GM23338 (cell line): ENCODE measurements at regions not wholly inside any gene's neighbourhood (a gene's known extent, or its start where the extent isn't known, plus 50 kb on each side); places are given as distances from the start of the nearest gene placed in this dataset.

Experiments
- CREB1 ChIP-seq: fragments of 250-450 bp; sonication (Bioruptor Pico); IDR thresholded peaks from 2 replicates; pipeline ENCODE4 v1.5.0; 2020; ENCODE audit warnings: low read depth, mild to moderate bottlenecking, moderate library complexity
- EZH2 ChIP-seq: fragments of 200-600 bp; sonication (generic); IDR thresholded peaks from one replicate; pipeline ENCODE4 v1.8.0; 2017; ENCODE audit warnings: antibody characterized with exemption, mild to moderate bottlenecking, low read depth; ENCODE audit not compliant: unreplicated experiment
- EZH2phosphoT487 ChIP-seq: fragments of 200-600 bp; sonication (generic); IDR thresholded peaks from one replicate; pipeline ENCODE4 v1.8.1; 2018; ENCODE audit warnings: antibody characterized with exemption; ENCODE audit not compliant: unreplicated experiment
- JUNB ChIP-seq: IDR thresholded peaks from one replicate; pipeline ENCODE4 v1.6.1; 2016; ENCODE audit warnings: antibody characterized with exemption; ENCODE audit not compliant: unreplicated experiment
- NANOG ChIP-seq: IDR thresholded peaks from 2 replicates; pipeline ENCODE4 v1.6.1; 2016; ENCODE audit warnings: antibody characterized with exemption, borderline replicate concordance
- POLR2AphosphoS5 ChIP-seq: IDR thresholded peaks from 2 replicates; pipeline ENCODE4 v1.6.1; 2016; ENCODE audit warnings: antibody characterized with exemption, low read depth
- STAT1 ChIP-seq: IDR thresholded peaks from one replicate; pipeline ENCODE4 v1.6.1; 2016; ENCODE audit warnings: antibody characterized with exemption; ENCODE audit not compliant: unreplicated experiment
- TF ChIP-seq, protein P1 (sequence below), 2 experiments: fragments of 200-600 bp in 1 of 2; sonication (generic) in 1 of 2; conservative IDR thresholded peaks; 2 replicates each; pipeline versions ENCODE4 v1.5.1 to v1.6.1; 2016 to 2017; ENCODE audit warnings: antibody characterized with exemption in 2 of 2, low read depth in 2 of 2, mild to moderate bottlenecking in 2 of 2, moderate library complexity in 1 of 2
- TF ChIP-seq, protein P2 (sequence below): IDR thresholded peaks from one replicate; pipeline ENCODE4 v1.6.1; 2018; ENCODE audit warnings: antibody characterized with exemption; ENCODE audit not compliant: unreplicated experiment
- TF ChIP-seq, protein P3 (sequence below): IDR thresholded peaks from 2 replicates; pipeline ENCODE4 v1.6.1; 2016; ENCODE audit warnings: antibody characterized with exemption

DNA sequence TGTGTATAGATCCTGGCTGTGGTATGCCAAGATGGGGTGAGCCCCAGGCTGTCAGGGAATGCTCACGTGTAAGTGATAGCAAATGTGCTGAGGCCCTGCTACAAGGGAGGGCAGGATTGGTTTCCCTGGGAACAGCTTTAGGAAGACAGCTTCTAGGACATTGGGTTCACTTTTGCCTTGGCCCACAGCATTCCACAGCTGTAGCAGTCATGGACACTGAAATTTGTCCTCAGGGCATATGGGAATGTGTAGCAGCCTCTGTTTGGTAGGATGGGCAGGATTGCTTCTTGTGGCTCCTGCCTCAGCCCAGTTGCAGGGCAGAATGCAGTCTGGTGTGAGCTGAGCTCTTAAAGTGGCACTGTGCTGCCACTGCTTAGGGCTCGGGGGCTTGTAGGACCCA, 1061.7 kb upstream of the WWC1 start:
- TF ChIP-seq EZH2 (no peak), CREB1 (no peak), STAT1 (no peak), NANOG (no peak), POLR2AphosphoS5 (no peak), EZH2phosphoT487 (no peak), JUNB (no peak)
- TF ChIP-seq, protein P1, sequence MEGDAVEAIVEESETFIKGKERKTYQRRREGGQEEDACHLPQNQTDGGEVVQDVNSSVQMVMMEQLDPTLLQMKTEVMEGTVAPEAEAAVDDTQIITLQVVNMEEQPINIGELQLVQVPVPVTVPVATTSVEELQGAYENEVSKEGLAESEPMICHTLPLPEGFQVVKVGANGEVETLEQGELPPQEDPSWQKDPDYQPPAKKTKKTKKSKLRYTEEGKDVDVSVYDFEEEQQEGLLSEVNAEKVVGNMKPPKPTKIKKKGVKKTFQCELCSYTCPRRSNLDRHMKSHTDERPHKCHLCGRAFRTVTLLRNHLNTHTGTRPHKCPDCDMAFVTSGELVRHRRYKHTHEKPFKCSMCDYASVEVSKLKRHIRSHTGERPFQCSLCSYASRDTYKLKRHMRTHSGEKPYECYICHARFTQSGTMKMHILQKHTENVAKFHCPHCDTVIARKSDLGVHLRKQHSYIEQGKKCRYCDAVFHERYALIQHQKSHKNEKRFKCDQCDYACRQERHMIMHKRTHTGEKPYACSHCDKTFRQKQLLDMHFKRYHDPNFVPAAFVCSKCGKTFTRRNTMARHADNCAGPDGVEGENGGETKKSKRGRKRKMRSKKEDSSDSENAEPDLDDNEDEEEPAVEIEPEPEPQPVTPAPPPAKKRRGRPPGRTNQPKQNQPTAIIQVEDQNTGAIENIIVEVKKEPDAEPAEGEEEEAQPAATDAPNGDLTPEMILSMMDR (conservative IDR thresholded peaks at IDR 0.05; ENCODE audit: low read depth in 2 of 2): no peak
- TF ChIP-seq, protein P2, sequence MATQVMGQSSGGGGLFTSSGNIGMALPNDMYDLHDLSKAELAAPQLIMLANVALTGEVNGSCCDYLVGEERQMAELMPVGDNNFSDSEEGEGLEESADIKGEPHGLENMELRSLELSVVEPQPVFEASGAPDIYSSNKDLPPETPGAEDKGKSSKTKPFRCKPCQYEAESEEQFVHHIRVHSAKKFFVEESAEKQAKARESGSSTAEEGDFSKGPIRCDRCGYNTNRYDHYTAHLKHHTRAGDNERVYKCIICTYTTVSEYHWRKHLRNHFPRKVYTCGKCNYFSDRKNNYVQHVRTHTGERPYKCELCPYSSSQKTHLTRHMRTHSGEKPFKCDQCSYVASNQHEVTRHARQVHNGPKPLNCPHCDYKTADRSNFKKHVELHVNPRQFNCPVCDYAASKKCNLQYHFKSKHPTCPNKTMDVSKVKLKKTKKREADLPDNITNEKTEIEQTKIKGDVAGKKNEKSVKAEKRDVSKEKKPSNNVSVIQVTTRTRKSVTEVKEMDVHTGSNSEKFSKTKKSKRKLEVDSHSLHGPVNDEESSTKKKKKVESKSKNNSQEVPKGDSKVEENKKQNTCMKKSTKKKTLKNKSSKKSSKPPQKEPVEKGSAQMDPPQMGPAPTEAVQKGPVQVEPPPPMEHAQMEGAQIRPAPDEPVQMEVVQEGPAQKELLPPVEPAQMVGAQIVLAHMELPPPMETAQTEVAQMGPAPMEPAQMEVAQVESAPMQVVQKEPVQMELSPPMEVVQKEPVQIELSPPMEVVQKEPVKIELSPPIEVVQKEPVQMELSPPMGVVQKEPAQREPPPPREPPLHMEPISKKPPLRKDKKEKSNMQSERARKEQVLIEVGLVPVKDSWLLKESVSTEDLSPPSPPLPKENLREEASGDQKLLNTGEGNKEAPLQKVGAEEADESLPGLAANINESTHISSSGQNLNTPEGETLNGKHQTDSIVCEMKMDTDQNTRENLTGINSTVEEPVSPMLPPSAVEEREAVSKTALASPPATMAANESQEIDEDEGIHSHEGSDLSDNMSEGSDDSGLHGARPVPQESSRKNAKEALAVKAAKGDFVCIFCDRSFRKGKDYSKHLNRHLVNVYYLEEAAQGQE: no peak
- TF ChIP-seq, protein P3, sequence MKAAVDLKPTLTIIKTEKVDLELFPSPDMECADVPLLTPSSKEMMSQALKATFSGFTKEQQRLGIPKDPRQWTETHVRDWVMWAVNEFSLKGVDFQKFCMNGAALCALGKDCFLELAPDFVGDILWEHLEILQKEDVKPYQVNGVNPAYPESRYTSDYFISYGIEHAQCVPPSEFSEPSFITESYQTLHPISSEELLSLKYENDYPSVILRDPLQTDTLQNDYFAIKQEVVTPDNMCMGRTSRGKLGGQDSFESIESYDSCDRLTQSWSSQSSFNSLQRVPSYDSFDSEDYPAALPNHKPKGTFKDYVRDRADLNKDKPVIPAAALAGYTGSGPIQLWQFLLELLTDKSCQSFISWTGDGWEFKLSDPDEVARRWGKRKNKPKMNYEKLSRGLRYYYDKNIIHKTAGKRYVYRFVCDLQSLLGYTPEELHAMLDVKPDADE: no peak
